Esophagus muscularis mucosa (tissue), 3 donors: ENCODE measurements at regions not wholly inside any gene's neighbourhood (a gene's known extent, or its start where the extent isn't known, plus 50 kb on each side); places are given as distances from the start of the nearest gene placed in this dataset.

Experiments
- CTCF ChIP-seq, 3 experiments: fragments of 200-600 bp in 2 of 3; fragments of 450-650 bp in 1 of 3; sonication (generic) in 2 of 3; IDR thresholded peaks; one replicate each; pipeline ENCODE4 v1.5.1; 2017 to 2019; ENCODE audit warnings: antibody characterized with exemption in 3 of 3, mild to moderate bottlenecking in 2 of 3, moderate library complexity in 1 of 3
- POLR2AphosphoS5 ChIP-seq, 2 donors: sonication (generic); formaldehyde crosslinking; IDR thresholded peaks; one replicate each; pipeline ENCODE4 v1.6.1; 2017; ENCODE audit warnings: antibody characterized with exemption in 2 of 2

GRCh38 chr6:99136488-99136887 lies 188.7 kb upstream of the FBXL4 start:
- TF ChIP-seq CTCF (IDR thresholded peaks at IDR 0.05) (no peak), POLR2AphosphoS5 (IDR thresholded peaks at IDR 0.05) (no peak)
